Endothelial cell of umbilical vein (primary cell): ENCODE measurements at regions not wholly inside any gene's neighbourhood (a gene's known extent, or its start where the extent isn't known, plus 50 kb on each side); places are given as distances from the start of the nearest gene placed in this dataset.

Experiments used
- BruUV-seq: library from RNA; stranded (reverse); fragments of 400-500 nt; replicated peaks from 2 replicates; lab custom pipeline; 2021; lab: Mats Ljungman, UMichigan
- CTCF ChIA-PET: fragments of 300-600, 350-600 bp; sonication (Branson Sonifier 250); formaldehyde crosslinking; loops from one replicate; lab custom pipeline; 2021; ENCODE audit warnings: antibody characterized with exemption, inconsistent platforms; lab: Charles Lee
- POLR2A ChIA-PET: fragments of 300-600, 350-600 bp; sonication (Branson Sonifier 250); formaldehyde crosslinking; loops from one replicate; lab custom pipeline; 2021; ENCODE audit warnings: antibody characterized with exemption, inconsistent platforms; lab: Charles Lee
- DNase-seq: peaks from one replicate; pipeline ENCODE4 v3.0.0-alpha.2; 2011; ENCODE audit warnings: low read depth, low spot score
- FAIRE-seq: peaks from 2 replicates; lab custom pipeline; 2011; peaks lifted over from hg19 to GRCh38; lab: Jason Lieb, UNC
- H2AFZ ChIP-seq: 2 replicates; pipeline ENCODE4 v1.6.0; 2012; ENCODE audit warnings: low read depth, low read length, control low read depth, inconsistent platforms
- H3K27ac ChIP-seq: 2 replicates; pipeline ENCODE4 v1.5.1; 2011; ENCODE audit warnings: low read depth, mild to moderate bottlenecking, control low read depth, low read length, moderate library complexity; ENCODE audit not compliant: insufficient read depth
- H3K27me3 ChIP-seq, 2 experiments: 2 replicates each; pipeline versions ENCODE4 v1.6.0 to v1.6.1; 2011; ENCODE audit warnings: low read length in 2 of 2, mixed read lengths in 1 of 2; ENCODE audit not compliant: control insufficient read depth in 2 of 2, insufficient read depth in 2 of 2
- H3K36me3 ChIP-seq, 2 experiments: 2 replicates in 1 of 2; 3 replicates in 1 of 2; pipeline ENCODE4 v1.5.1; 2011; ENCODE audit warnings: low read length in 2 of 2, mild to moderate bottlenecking in 1 of 2, moderate library complexity in 1 of 2; ENCODE audit not compliant: control insufficient read depth in 2 of 2, insufficient read depth in 2 of 2; ENCODE audit errors: extremely low read depth in 1 of 2
- H3K4me1 ChIP-seq: 3 replicates; pipeline ENCODE4 v1.5.1; 2011; ENCODE audit warnings: mild to moderate bottlenecking, low read length; ENCODE audit not compliant: control insufficient read depth, insufficient read depth; ENCODE audit errors: extremely low read depth
- H3K4me2 ChIP-seq: 2 replicates; pipeline ENCODE4 v1.6.1; 2011; ENCODE audit warnings: low read length, control low read depth, mixed read lengths; ENCODE audit not compliant: insufficient read depth
- H3K4me3 ChIP-seq, 3 experiments: fragments of 200-600 bp in 1 of 3; sonication (generic), shearing (Covaris generic) in 1 of 3; replicated peaks in 1 of 3; 2 replicates each; pipeline ENCODE4 v1.5.1; 2011 to 2016; ENCODE audit warnings: control low read depth in 3 of 3, low read length in 3 of 3, mild to moderate bottlenecking in 2 of 3, inconsistent platforms in 1 of 3, low read depth in 1 of 3, moderate library complexity in 1 of 3; ENCODE audit not compliant: insufficient read depth in 1 of 3
- H3K79me2 ChIP-seq: 2 replicates; pipeline ENCODE4 v1.6.0; 2012; ENCODE audit warnings: low read length, inconsistent platforms; ENCODE audit not compliant: control insufficient read depth, insufficient read depth
- H3K9ac ChIP-seq: replicated peaks from 2 replicates; pipeline ENCODE3; 2011; ENCODE audit warnings: low read length, control low read depth; ENCODE audit not compliant: insufficient read depth; ENCODE audit errors: extremely low read depth
- H3K9me1 ChIP-seq: replicated peaks from 3 replicates; pipeline ENCODE4 v1.6.0; 2011; ENCODE audit warnings: mild to moderate bottlenecking, low read length; ENCODE audit not compliant: control insufficient read depth, insufficient read depth; ENCODE audit errors: extremely low read depth
- H3K9me3 ChIP-seq: replicated peaks from 2 replicates; pipeline ENCODE4 v1.5.1; 2012; ENCODE audit warnings: low read length, inconsistent platforms; ENCODE audit not compliant: control insufficient read depth, insufficient read depth
- H4K20me1 ChIP-seq: replicated peaks from 2 replicates; pipeline ENCODE3; 2011; ENCODE audit warnings: mild to moderate bottlenecking, low read length; ENCODE audit not compliant: control insufficient read depth, insufficient read depth; ENCODE audit errors: extremely low read depth
- FOS ChIP-seq: IDR thresholded peaks from 2 replicates; pipeline ENCODE4 v1.6.1; 2011; ENCODE audit warnings: mild to moderate bottlenecking, low read length, moderate library complexity, borderline replicate concordance; ENCODE audit not compliant: insufficient read depth
- GATA2 ChIP-seq: IDR thresholded peaks from 2 replicates; pipeline ENCODE4 v1.7.0; 2011; ENCODE audit warnings: low read depth, mild to moderate bottlenecking, moderate library complexity, mixed read lengths, low read length; ENCODE audit not compliant: insufficient read length, insufficient read depth
- JUN ChIP-seq: IDR thresholded peaks from 2 replicates; pipeline ENCODE4 v1.6.1; 2011; ENCODE audit warnings: borderline replicate concordance, low read depth; ENCODE audit not compliant: insufficient read length, insufficient read depth
- POLR2A ChIP-seq: IDR thresholded peaks from 2 replicates; pipeline ENCODE4 v1.6.1; 2012; ENCODE audit warnings: low read depth, mild to moderate bottlenecking, control low read depth, low read length
- POLR2AphosphoS5 ChIP-seq: IDR thresholded peaks from 2 replicates; pipeline ENCODE4 v1.6.1; 2012; ENCODE audit warnings: low read depth, mild to moderate bottlenecking, control low read depth, low read length, moderate library complexity; ENCODE audit not compliant: insufficient read depth
- dilution Hi-C: fragments of 300-500 bp; cut with MboI; formaldehyde crosslinking; loops from one replicate; pipeline ENCODE4 v1.15.0; 2019; ENCODE audit warnings: low sequenced_read_pairs; ENCODE audit not compliant: extremely low pct_ligation_motif_present
- intact Hi-C: fragments of 100-400 bp; cut with micrococcal nuclease; formaldehyde crosslinking; loops from one replicate; pipeline ENCODE4 v1.10.0; 2022
- TF ChIP-seq, protein P1 (sequence below): IDR thresholded peaks from 2 replicates; pipeline ENCODE4 v1.6.1; 2011; ENCODE audit not compliant: insufficient read depth, insufficient read length

DNA sequence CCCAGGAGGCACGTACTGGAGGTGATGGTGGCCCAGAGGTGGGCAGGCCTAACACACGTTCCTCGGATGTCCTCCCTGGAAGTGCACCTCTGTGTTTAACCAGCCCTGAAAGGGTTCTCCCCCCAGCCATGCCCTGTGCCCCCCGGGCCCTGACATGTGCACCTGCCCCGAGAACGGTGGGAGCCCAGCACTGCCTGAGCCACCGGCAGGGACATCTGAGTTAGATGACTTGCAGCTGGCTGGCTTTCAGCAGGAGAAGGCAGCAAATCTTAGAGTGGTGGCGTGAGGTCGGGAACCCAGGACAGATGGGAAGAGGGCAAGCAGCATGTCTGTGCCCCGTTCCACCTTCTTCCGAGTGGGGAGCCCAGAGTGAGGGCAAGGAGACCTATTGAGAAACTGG is 291.8 kb downstream of the TCERG1L start:
- dilution Hi-C loops (no loop called here), intact Hi-C loops (no loop called here)
- H3K4me2 ChIP-seq: no peak overlapping the region
- H3K4me3 ChIP-seq: no peak overlapping the region
- FAIRE-seq (no peak), DNase-seq (no peak)
- no peaks in the 10 kb centered on the region for H3K4me1 ChIP-seq
- no peak for TF ChIP-seq POLR2A
- TF ChIP-seq JUN: no peak
- no peak for TF ChIP-seq FOS
- no peaks in the 10 kb centered on the region for H3K9me1 ChIP-seq
- CTCF ChIA-PET: no interaction called here
- no TSS peak for BruUV-seq
- no peak overlapping the region for H3K9ac ChIP-seq
- H3K79me2 ChIP-seq: no peaks in the 10 kb centered on the region
- POLR2A ChIA-PET: no interaction called here
- no peaks in the 10 kb centered on the region for H4K20me1 ChIP-seq
- H2AFZ ChIP-seq: no peak overlapping the region
- H3K27me3 ChIP-seq: no peaks in the 10 kb centered on the region
- no peak overlapping the region for H3K27ac ChIP-seq
- no peaks in the 10 kb centered on the region for H3K36me3 ChIP-seq
- H3K9me3 ChIP-seq: peaks cover 15% of the 10 kb centered on the region

DNA sequence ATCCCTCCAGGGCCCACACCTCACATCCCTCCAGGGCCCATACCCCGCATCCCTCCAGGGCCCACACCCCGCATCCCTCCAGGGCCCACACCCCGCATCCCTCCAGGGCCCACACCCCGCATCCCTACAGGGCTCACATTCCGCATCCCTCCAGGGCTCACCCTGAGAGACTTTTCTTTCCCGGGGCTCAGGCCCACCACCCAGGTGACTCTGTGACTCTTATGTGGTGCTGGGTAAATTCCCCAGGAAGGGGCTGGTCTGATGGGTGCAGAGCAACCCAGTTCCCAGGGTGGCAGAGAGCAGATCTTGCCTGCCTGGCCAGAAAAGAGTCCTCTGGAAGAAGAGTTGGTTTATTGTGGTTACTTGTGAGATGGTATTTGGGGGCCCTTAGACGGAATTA is 290.7 kb downstream of the TCERG1L start:
- H3K27ac ChIP-seq: no peak overlapping the region
- no peak for DNase-seq
- no peak overlapping the region for H3K4me3 ChIP-seq
- FAIRE-seq: no peak
- no peaks in the 10 kb centered on the region for H3K9me1 ChIP-seq
- H3K79me2 ChIP-seq: no peaks in the 10 kb centered on the region
- no peak overlapping the region for H3K4me2 ChIP-seq
- no peak overlapping the region for H3K9ac ChIP-seq
- intact Hi-C loops (no loop called here), dilution Hi-C loops (no loop called here)
- peaks cover 17% of the 10 kb centered on the region for H3K9me3 ChIP-seq
- no peaks in the 10 kb centered on the region for H3K27me3 ChIP-seq
- no peak for TF ChIP-seq GATA2
- TF ChIP-seq, protein P1, sequence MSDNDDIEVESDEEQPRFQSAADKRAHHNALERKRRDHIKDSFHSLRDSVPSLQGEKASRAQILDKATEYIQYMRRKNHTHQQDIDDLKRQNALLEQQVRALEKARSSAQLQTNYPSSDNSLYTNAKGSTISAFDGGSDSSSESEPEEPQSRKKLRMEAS: no peak
- no peak for TF ChIP-seq POLR2A
- no peak for TF ChIP-seq POLR2AphosphoS5
- H3K4me1 ChIP-seq: no peaks in the 10 kb centered on the region
- no peaks in the 10 kb centered on the region for H3K36me3 ChIP-seq
- BruUV-seq: no TSS peak
- CTCF ChIA-PET: no interaction called here
- H2AFZ ChIP-seq: no peak overlapping the region
- POLR2A ChIA-PET: no interaction called here
- no peaks in the 10 kb centered on the region for H4K20me1 ChIP-seq
